HEK293 (cell line): ENCODE measurements at regions not wholly inside any gene's neighbourhood (a gene's known extent, or its start where the extent isn't known, plus 50 kb on each side); places are given as distances from the start of the nearest gene placed in this dataset.

Source experiments
- IKZF3 ChIP-seq: fragments of 450-650 bp; IDR thresholded peaks from 2 replicates; pipeline ENCODE4 v1.5.0; 2018; ENCODE audit warnings: missing biosample characterization, mild to moderate bottlenecking, missing genetic modification characterization, moderate library complexity
- ZFP41 ChIP-seq: fragments of 450-650 bp; formaldehyde crosslinking; IDR thresholded peaks from 2 replicates; pipeline ENCODE4 v1.5.1; 2016; ENCODE audit warnings: missing biosample characterization, missing genetic modification characterization, borderline replicate concordance
- ZNF211 ChIP-seq: fragments of 450-650 bp; formaldehyde crosslinking; IDR thresholded peaks from 2 replicates; pipeline ENCODE4 v1.5.1; 2016; ENCODE audit warnings: low read depth, missing biosample characterization, missing genetic modification characterization
- ZNF350 ChIP-seq: fragments of 450-650 bp; formaldehyde crosslinking; IDR thresholded peaks from 2 replicates; pipeline ENCODE4 v1.5.0; 2017; ENCODE audit warnings: missing biosample characterization, mild to moderate bottlenecking, missing genetic modification characterization
- ZNF76 ChIP-seq: fragments of 450-650 bp; formaldehyde crosslinking; IDR thresholded peaks from 2 replicates; pipeline ENCODE4; 2016; ENCODE audit warnings: low read depth, missing biosample characterization, missing genetic modification characterization, borderline replicate concordance
- TF ChIP-seq, protein P1 (sequence below): fragments of 450-650 bp; formaldehyde crosslinking; IDR thresholded peaks from 2 replicates; pipeline ENCODE4 v1.5.1; 2016; ENCODE audit warnings: missing biosample characterization, missing genetic modification characterization
- TF ChIP-seq, protein P2 (sequence below): fragments of 450-650 bp; formaldehyde crosslinking; IDR thresholded peaks from 2 replicates; pipeline ENCODE4; 2016; ENCODE audit warnings: missing biosample characterization, missing genetic modification characterization
- TF ChIP-seq, protein P3 (sequence below): fragments of 450-650 bp; formaldehyde crosslinking; IDR thresholded peaks from 2 replicates; pipeline ENCODE4 v1.5.1; 2016; ENCODE audit warnings: missing biosample characterization, missing genetic modification characterization

DNA sequence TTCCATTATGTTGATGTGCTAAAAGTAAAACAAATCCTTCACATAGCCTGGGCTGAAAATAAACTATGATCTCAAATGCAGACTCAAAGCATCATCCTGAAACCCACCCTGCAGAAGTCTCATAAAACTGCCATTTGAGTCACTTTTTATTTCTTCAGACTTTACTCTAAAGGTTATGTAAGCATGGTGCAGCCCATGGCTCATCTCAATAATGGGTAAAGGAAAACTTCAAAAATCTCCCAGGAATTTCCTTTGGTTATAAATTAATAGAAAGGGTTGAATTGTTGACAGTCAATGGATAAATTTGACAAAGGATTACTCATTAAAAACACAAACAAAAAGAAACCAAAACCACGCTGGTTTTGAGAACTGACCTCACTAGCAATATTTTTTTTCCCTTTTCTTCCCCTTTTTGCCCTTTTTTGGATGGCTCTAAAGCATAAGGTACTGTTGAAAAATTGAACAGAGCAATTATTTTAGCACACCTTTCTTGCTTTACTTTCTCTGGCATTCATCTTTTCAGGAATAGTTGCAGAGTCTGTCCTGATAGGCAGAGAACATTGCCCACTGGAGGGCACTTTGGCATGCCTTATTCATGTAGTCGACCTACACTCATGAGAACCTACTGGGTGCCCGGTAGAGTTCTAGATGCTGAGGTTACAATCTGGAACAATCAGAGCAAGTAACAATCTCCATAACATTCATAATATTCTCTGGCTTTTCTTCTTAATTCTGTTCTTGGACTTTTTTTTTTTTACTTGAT, 191.4 kb downstream of the TMEM167A start:
- TF ChIP-seq ZNF350 (tag by site-specific recombination) (no peak), ZNF76 (tag by site-specific recombination) (no peak), IKZF3 (no peak), ZNF211 (tag by site-specific recombination) (no peak), ZFP41 (no peak)
- TF ChIP-seq, protein P1, sequence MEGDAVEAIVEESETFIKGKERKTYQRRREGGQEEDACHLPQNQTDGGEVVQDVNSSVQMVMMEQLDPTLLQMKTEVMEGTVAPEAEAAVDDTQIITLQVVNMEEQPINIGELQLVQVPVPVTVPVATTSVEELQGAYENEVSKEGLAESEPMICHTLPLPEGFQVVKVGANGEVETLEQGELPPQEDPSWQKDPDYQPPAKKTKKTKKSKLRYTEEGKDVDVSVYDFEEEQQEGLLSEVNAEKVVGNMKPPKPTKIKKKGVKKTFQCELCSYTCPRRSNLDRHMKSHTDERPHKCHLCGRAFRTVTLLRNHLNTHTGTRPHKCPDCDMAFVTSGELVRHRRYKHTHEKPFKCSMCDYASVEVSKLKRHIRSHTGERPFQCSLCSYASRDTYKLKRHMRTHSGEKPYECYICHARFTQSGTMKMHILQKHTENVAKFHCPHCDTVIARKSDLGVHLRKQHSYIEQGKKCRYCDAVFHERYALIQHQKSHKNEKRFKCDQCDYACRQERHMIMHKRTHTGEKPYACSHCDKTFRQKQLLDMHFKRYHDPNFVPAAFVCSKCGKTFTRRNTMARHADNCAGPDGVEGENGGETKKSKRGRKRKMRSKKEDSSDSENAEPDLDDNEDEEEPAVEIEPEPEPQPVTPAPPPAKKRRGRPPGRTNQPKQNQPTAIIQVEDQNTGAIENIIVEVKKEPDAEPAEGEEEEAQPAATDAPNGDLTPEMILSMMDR (tag by site-specific recombination): peak; percentile 52
- TF ChIP-seq, protein P2, sequence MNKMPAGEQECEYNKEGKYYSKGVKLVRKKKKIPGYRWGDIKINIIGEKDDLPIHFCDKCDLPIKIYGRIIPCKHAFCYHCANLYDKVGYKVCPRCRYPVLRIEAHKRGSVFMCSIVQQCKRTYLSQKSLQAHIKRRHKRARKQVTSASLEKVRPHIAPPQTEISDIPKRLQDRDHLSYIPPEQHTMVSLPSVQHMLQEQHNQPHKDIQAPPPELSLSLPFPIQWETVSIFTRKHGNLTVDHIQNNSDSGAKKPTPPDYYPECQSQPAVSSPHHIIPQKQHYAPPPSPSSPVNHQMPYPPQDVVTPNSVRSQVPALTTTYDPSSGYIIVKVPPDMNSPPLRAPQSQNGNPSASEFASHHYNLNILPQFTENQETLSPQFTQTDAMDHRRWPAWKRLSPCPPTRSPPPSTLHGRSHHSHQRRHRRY (tag by site-specific recombination): no peak
- TF ChIP-seq, protein P3, sequence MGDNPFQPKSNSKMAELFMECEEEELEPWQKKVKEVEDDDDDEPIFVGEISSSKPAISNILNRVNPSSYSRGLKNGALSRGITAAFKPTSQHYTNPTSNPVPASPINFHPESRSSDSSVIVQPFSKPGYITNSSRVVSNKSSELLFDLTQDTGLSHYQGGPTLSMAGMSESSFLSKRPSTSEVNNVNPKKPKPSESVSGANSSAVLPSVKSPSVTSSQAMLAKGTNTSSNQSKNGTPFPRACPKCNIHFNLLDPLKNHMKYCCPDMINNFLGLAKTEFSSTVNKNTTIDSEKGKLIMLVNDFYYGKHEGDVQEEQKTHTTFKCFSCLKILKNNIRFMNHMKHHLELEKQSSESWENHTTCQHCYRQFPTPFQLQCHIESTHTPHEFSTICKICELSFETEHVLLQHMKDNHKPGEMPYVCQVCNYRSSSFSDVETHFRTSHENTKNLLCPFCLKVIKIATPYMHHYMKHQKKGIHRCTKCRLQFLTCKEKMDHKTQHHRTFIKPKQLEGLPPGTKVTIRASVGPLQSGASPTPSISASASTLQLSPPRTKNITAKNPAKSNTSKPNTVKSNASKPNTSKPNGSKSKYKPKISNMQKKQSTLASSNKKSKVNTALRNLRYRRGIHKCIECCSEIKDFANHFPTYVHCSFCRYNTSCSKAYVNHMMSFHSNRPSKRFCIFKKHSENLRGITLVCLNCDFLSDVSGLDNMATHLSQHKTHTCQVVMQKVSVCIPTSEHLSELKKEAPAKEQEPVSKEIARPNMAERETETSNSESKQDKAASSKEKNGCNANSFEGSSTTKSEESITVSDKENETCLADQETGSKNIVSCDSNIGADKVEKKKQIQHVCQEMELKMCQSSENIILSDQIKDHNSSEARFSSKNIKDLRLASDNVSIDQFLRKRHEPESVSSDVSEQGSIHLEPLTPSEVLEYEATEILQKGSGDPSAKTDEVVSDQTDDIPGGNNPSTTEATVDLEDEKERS (tag by site-specific recombination): no peak
